Fibroblast of lung (primary cell): ENCODE measurements at regions not wholly inside any gene's neighbourhood (a gene's known extent, or its start where the extent isn't known, plus 50 kb on each side); places are given as distances from the start of the nearest gene placed in this dataset.

Experiments
- CTCF ChIP-seq, 2 donors: IDR thresholded peaks in 1 of 2; conservative IDR thresholded peaks in 1 of 2; 1 replicate in 1 of 2; 2 replicates in 1 of 2; pipeline ENCODE4 v1.5.1; 2011 to 2012; ENCODE audit warnings: low read length in 2 of 2, control low read depth in 1 of 2, inconsistent platforms in 1 of 2, low read depth in 1 of 2, mild to moderate bottlenecking in 1 of 2
- EZH2 ChIP-seq: IDR thresholded peaks from 2 replicates; pipeline ENCODE4 v1.5.1; 2012; ENCODE audit warnings: low read length, control low read depth, mild to moderate bottlenecking; ENCODE audit errors: missing control alignments

GRCh38 chr7:115548756-115549155, 481.8 kb downstream of the TFEC start:
- TF ChIP-seq CTCF (conservative IDR thresholded peaks at IDR 0.05 in 1 of 2, IDR thresholded peaks at IDR 0.05 in 1 of 2; ENCODE audit: low read depth in 1 of 2, low read length in 2 of 2) (no peak), EZH2 (no peak)
